Bone marrow (tissue), 2 donors: ENCODE measurements at regions not wholly inside any gene's neighbourhood (a gene's known extent, or its start where the extent isn't known, plus 50 kb on each side); places are given as distances from the start of the nearest gene placed in this dataset.

Source experiments
- DNase-seq, 2 donors: peaks; one replicate each; lab custom pipeline; 2025; lab: John Stamatoyannopoulos, UW

- no peak for DNase-seq
Measured at GRCh38 chr5:143693651-143694252, 118.2 kb upstream of the HMHB1 start.

- no peak for DNase-seq
Measured at GRCh38 chr5:143692342-143692741, 119.6 kb upstream of the HMHB1 start.

GRCh38 chr5:143691945-143692290, 120.0 kb upstream of the HMHB1 start:
- DNase-seq: no peak

GRCh38 chr5:143691287-143691944, 120.5 kb upstream of the HMHB1 start:
- DNase-seq: no peak

GRCh38 chr5:143687604-143688003, 124.4 kb upstream of the HMHB1 start:
- DNase-seq: no peak

- no peak for DNase-seq
Measured at GRCh38 chr5:143685246-143685815, 126.6 kb upstream of the HMHB1 start.

- no peak for DNase-seq
Measured at GRCh38 chr5:143683459-143683858, 128.5 kb upstream of the HMHB1 start.

- no peak for DNase-seq
Measured at GRCh38 chr5:143682929-143683386, 129.0 kb upstream of the HMHB1 start.

GRCh38 chr5:143682246-143682905, 129.6 kb upstream of the HMHB1 start:
- no peak for DNase-seq

GRCh38 chr5:143680672-143681259, 131.2 kb upstream of the HMHB1 start:
- DNase-seq: no peak

GRCh38 chr5:143679777-143680176, 132.2 kb upstream of the HMHB1 start:
- no peak for DNase-seq

GRCh38 chr5:143678148-143678905, 133.6 kb upstream of the HMHB1 start:
- DNase-seq: no peak

GRCh38 chr5:143677403-143677802, 134.6 kb upstream of the HMHB1 start:
- no peak for DNase-seq

GRCh38 chr5:143676802-143677201, 135.2 kb upstream of the HMHB1 start:
- DNase-seq: no peak

GRCh38 chr5:143674469-143674786, 137.5 kb upstream of the HMHB1 start:
- no peak for DNase-seq

- no peak for DNase-seq
Measured at GRCh38 chr5:143673676-143674468, 138.1 kb upstream of the HMHB1 start.

GRCh38 chr5:143672806-143673205, 139.2 kb upstream of the HMHB1 start:
- DNase-seq: no peak

- DNase-seq: no peak
Measured at GRCh38 chr5:143671674-143672569, 140.0 kb upstream of the HMHB1 start.

- no peak for DNase-seq
Measured at GRCh38 chr5:143671021-143671420, 140.9 kb upstream of the HMHB1 start.

- DNase-seq: no peak
Measured at GRCh38 chr5:143665866-143666265, 146.1 kb upstream of the HMHB1 start.
